ENCODE measurements at regions not wholly inside any gene's neighbourhood (a gene's known extent, or its start where the extent isn't known, plus 50 kb on each side); places are given as distances from the start of the nearest gene placed in this dataset.

GRCh38 chr1:30310966-30311742 lies 412.2 kb downstream of the MATN1 start:
- no peak for DNase-seq

- no peak for DNase-seq
These were observed 416.2 kb downstream of the MATN1 start for GRCh38 chr1:30307182-30307581.

- no peak for DNase-seq
These were observed 417.9 kb downstream of the MATN1 start for GRCh38 chr1:30305519-30305918.

GRCh38 chr1:30305061-30305460 lies 418.3 kb downstream of the MATN1 start:
- no peak for DNase-seq

GRCh38 chr1:30304080-30304479 lies 419.3 kb downstream of the MATN1 start:
- no peak for DNase-seq

- DNase-seq: no peak
These were observed 420.0 kb downstream of the MATN1 start for GRCh38 chr1:30303387-30303786.

- no peak for DNase-seq
These were observed 420.5 kb downstream of the MATN1 start for GRCh38 chr1:30302858-30303257.

GRCh38 chr1:30300669-30301068 lies 422.7 kb downstream of the MATN1 start:
- no peak for DNase-seq

GRCh38 chr1:30299393-30299792 lies 424.0 kb downstream of the MATN1 start:
- DNase-seq: no peak

- no peak for DNase-seq
These were observed 427.7 kb downstream of the MATN1 start for GRCh38 chr1:30295674-30296073.

GRCh38 chr1:30295266-30295665 lies 428.1 kb downstream of the MATN1 start:
- DNase-seq: no peak

- no peak for DNase-seq
These were observed 428.9 kb downstream of the MATN1 start for GRCh38 chr1:30294508-30294907.

- DNase-seq: no peak
These were observed 430.9 kb downstream of the MATN1 start for GRCh38 chr1:30292451-30292850.

GRCh38 chr1:30291526-30291925 lies 431.9 kb downstream of the MATN1 start:
- DNase-seq: no peak

GRCh38 chr1:30290581-30290980 lies 432.8 kb downstream of the MATN1 start:
- no peak for DNase-seq

GRCh38 chr1:30287976-30288375 lies 435.4 kb downstream of the MATN1 start:
- no peak for DNase-seq

- DNase-seq: no peak
These were observed 436.2 kb downstream of the MATN1 start for GRCh38 chr1:30286988-30287839.

GRCh38 chr1:30286241-30286987 lies 437.0 kb downstream of the MATN1 start:
- DNase-seq: no peak

GRCh38 chr1:30285501-30285932 lies 437.9 kb downstream of the MATN1 start:
- no peak for DNase-seq

GRCh38 chr1:30284728-30285475 lies 438.5 kb downstream of the MATN1 start:
- no peak for DNase-seq

GRCh38 chr1:30284226-30284625 lies 439.2 kb downstream of the MATN1 start:
- DNase-seq: no peak

GRCh38 chr1:30283199-30283962 lies 440.0 kb downstream of the MATN1 start:
- DNase-seq: no peak
